Neural cell (in vitro differentiated cells): ENCODE measurements at regions not wholly inside any gene's neighbourhood (a gene's known extent, or its start where the extent isn't known, plus 50 kb on each side); places are given as distances from the start of the nearest gene placed in this dataset.

Experiments used
- EP300 ChIP-seq: fragments of 450-650 bp; conservative IDR thresholded peaks from 2 replicates; pipeline ENCODE4 v1.6.1; 2014; ENCODE audit warnings: antibody characterized with exemption, mild to moderate bottlenecking, moderate library complexity; ENCODE audit not compliant: poor library complexity, severe bottlenecking
- EZH2 ChIP-seq: fragments of 200-600, 300-800 bp; shearing (Covaris generic), sonication (generic); IDR thresholded peaks from 2 replicates; pipeline ENCODE4 v1.6.1; 2014; ENCODE audit warnings: antibody characterized with exemption, low read length, borderline replicate concordance, mild to moderate bottlenecking; ENCODE audit not compliant: insufficient read depth, poor library complexity, severe bottlenecking
- RAD21 ChIP-seq: fragments of 450-650 bp; conservative IDR thresholded peaks from 2 replicates; pipeline ENCODE4 v1.6.1; 2014; ENCODE audit warnings: antibody characterized with exemption, mild to moderate bottlenecking, moderate library complexity
- TF ChIP-seq, protein P1 (sequence below): fragments of 450-650 bp; IDR thresholded peaks from 2 replicates; pipeline ENCODE4 v1.5.1; 2014; ENCODE audit warnings: antibody characterized with exemption, mild to moderate bottlenecking, moderate library complexity; ENCODE audit not compliant: poor library complexity, severe bottlenecking
- TF ChIP-seq, protein P2 (sequence below): IDR thresholded peaks from 2 replicates; pipeline ENCODE4 v1.6.1; 2012; ENCODE audit warnings: borderline replicate concordance

DNA sequence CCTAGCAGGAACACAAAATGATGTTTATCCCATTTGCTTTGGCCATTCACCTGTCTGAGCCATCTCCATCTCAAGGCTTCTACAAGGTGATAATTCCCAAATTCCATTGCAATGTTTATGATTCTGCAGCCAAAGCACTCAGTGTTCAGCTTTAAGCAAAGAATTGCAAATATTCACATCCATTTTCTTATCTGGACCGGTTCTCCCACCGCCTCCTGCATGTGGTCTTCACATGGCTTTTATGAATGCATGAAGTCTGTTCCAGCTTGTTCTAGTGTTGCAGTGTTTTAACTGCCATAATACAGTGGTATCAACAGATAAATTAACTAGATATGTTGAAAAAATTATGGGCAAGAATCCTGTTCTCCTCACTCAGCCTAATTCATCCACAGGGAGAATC, 443.0 kb upstream of the KLF4 start:
- TF ChIP-seq EZH2 = no peak
- TF ChIP-seq, protein P1, sequence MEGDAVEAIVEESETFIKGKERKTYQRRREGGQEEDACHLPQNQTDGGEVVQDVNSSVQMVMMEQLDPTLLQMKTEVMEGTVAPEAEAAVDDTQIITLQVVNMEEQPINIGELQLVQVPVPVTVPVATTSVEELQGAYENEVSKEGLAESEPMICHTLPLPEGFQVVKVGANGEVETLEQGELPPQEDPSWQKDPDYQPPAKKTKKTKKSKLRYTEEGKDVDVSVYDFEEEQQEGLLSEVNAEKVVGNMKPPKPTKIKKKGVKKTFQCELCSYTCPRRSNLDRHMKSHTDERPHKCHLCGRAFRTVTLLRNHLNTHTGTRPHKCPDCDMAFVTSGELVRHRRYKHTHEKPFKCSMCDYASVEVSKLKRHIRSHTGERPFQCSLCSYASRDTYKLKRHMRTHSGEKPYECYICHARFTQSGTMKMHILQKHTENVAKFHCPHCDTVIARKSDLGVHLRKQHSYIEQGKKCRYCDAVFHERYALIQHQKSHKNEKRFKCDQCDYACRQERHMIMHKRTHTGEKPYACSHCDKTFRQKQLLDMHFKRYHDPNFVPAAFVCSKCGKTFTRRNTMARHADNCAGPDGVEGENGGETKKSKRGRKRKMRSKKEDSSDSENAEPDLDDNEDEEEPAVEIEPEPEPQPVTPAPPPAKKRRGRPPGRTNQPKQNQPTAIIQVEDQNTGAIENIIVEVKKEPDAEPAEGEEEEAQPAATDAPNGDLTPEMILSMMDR = no peak
- TF ChIP-seq, protein P2, sequence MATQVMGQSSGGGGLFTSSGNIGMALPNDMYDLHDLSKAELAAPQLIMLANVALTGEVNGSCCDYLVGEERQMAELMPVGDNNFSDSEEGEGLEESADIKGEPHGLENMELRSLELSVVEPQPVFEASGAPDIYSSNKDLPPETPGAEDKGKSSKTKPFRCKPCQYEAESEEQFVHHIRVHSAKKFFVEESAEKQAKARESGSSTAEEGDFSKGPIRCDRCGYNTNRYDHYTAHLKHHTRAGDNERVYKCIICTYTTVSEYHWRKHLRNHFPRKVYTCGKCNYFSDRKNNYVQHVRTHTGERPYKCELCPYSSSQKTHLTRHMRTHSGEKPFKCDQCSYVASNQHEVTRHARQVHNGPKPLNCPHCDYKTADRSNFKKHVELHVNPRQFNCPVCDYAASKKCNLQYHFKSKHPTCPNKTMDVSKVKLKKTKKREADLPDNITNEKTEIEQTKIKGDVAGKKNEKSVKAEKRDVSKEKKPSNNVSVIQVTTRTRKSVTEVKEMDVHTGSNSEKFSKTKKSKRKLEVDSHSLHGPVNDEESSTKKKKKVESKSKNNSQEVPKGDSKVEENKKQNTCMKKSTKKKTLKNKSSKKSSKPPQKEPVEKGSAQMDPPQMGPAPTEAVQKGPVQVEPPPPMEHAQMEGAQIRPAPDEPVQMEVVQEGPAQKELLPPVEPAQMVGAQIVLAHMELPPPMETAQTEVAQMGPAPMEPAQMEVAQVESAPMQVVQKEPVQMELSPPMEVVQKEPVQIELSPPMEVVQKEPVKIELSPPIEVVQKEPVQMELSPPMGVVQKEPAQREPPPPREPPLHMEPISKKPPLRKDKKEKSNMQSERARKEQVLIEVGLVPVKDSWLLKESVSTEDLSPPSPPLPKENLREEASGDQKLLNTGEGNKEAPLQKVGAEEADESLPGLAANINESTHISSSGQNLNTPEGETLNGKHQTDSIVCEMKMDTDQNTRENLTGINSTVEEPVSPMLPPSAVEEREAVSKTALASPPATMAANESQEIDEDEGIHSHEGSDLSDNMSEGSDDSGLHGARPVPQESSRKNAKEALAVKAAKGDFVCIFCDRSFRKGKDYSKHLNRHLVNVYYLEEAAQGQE = no peak
- TF ChIP-seq EP300 = no peak
- no peak for TF ChIP-seq RAD21
